ENCODE measurements at regions not wholly inside any gene's neighbourhood (a gene's known extent, or its start where the extent isn't known, plus 50 kb on each side); places are given as distances from the start of the nearest gene placed in this dataset.
A peak's percentile ranks its signal among the peaks of the same experiment; 100 is the strongest.

DNA sequence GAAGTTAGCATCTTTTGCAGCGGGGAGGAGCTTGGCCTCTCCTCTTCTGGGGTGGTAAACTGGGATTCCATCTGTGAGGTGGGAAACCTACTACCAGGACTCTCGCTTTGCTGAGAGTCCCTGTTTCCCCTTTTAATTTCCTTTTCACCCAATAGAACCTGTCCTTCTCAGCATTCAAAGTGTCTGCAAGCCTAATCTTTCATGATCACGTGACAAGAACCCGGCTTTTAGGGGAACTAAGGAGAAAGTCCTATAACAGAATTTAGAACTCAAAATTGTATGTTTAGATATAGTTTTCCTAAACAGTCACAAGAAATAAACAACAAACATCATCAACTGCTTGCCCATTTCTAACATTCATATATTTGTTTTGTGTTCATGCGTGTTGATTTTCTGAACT is 103.6 kb upstream of the CDH19 start:
- no peak overlapping the region for H2BK12ac ChIP-seq (ENCODE audit: low read depth, low read length)
- H4K91ac ChIP-seq (replicated peaks; ENCODE audit: insufficient read length, low read length): no peak overlapping the region
- 90% methylated on average over 5 of the region's 5 CpGs; no CpG with 5 or more reads in 1 of the 2 experiments for WGBS, 2 experiments (ENCODE audit: extremely low coverage in 1 of 2, insufficient coverage in 1 of 2, insufficient read length in 1 of 2, insufficient replicate concordance in 2 of 2, low coverage in 1 of 2, low lambda C conversion rate in 2 of 2, missing lambda C conversion rate in 1 of 2)
- POLR2A ChIA-PET (ENCODE audit: partially characterized antibody): no interaction called here
- H3K14ac ChIP-seq (ENCODE audit: insufficient read length): no peak overlapping the region
- no peak overlapping the region for H3K4ac ChIP-seq (replicated peaks; ENCODE audit: insufficient read length, low read depth, low read length)
- no peak overlapping the region for H3K4me3 ChIP-seq (ENCODE audit: extremely low read depth in 1 of 4, insufficient read depth in 2 of 4, low read depth in 3 of 4, low read length in 4 of 4)
- H2BK120ac ChIP-seq (replicated peaks; ENCODE audit: low read depth, low read length): no peak overlapping the region
- H3K79me1 ChIP-seq (ENCODE audit: low read depth, low read length): no peaks in the 10 kb centered on the region
- no peaks in the 10 kb centered on the region for H3K79me2 ChIP-seq (ENCODE audit: control insufficient read depth in 1 of 2, insufficient read depth in 2 of 2, low read length in 2 of 2)
- no peaks in the 10 kb centered on the region for H3K27me3 ChIP-seq (replicated peaks in 1 of 4; ENCODE audit: control insufficient read depth in 3 of 4, extremely low read depth in 1 of 4, insufficient read depth in 3 of 4, low read length in 3 of 4)
- no peak overlapping the region for H3K9ac ChIP-seq (replicated peaks in 1 of 4; ENCODE audit: extremely low read depth in 1 of 4, low read depth in 3 of 4, low read length in 3 of 4)
- H3K9me3 ChIP-seq (ENCODE audit: insufficient read depth in 2 of 2, low read depth in 1 of 2, low read length in 1 of 2): no peaks in the 10 kb centered on the region
- no peaks in the 10 kb centered on the region for H4K20me1 ChIP-seq (replicated peaks in 1 of 2; ENCODE audit: control insufficient read depth in 1 of 2, insufficient read depth in 2 of 2, low read length in 2 of 2)
- H4K5ac ChIP-seq (ENCODE audit: insufficient read length, low read depth, low read length): no peak overlapping the region
- no peak overlapping the region for H3K27ac ChIP-seq (ENCODE audit: low read depth, low read length)
- no peak overlapping the region for H3K56ac ChIP-seq (replicated peaks; ENCODE audit: insufficient read length, low read depth, low read length)
- H4K8ac ChIP-seq (ENCODE audit: extremely low read depth, insufficient read depth, low read length): no peak overlapping the region
- CTCF ChIA-PET (ENCODE audit: partially characterized antibody): interaction anchor here (1.4 kb wide), 1 partner anchor 11 kb away, joined by 5 read pairs; no protein-coding TSS in a partner anchor
- H3K23ac ChIP-seq (ENCODE audit: insufficient read length): no peak overlapping the region
- no peak for FAIRE-seq
- H3K23me2 ChIP-seq (ENCODE audit: low read depth, low read length): no peaks in the 10 kb centered on the region
- no peak overlapping the region for H2BK5ac ChIP-seq (ENCODE audit: low read depth, low read length)
- no peak overlapping the region for H2AK5ac ChIP-seq (ENCODE audit: low read depth, low read length)
- H2AFZ ChIP-seq (ENCODE audit: low read length): 0 out of 2 replicates have a peak overlapping the region, but pooled peaks have one; percentile 1
- H3K4me1 ChIP-seq (replicated peaks in 1 of 4; ENCODE audit: control insufficient read depth in 3 of 4, insufficient read depth in 4 of 4, low read length in 3 of 4): no peaks in the 10 kb centered on the region
- no peak overlapping the region for H3K18ac ChIP-seq (ENCODE audit: extremely low read depth, low read length)
- H3K36me3 ChIP-seq (ENCODE audit: control insufficient read depth in 2 of 4, insufficient read depth in 4 of 4, low read length in 3 of 4): no peaks in the 10 kb centered on the region
- H2BK15ac ChIP-seq (ENCODE audit: low read length): no peak overlapping the region
- no peak overlapping the region for H3K4me2 ChIP-seq (ENCODE audit: insufficient read depth in 1 of 2, low read depth in 2 of 2, low read length in 2 of 2)
- H2BK20ac ChIP-seq (ENCODE audit: low read length): no peak overlapping the region
- no peak for DNase-seq (ENCODE audit: low read depth in 1 of 2, low spot score in 2 of 2)
- TF ChIP-seq JUND (IDR thresholded peaks at IDR 0.05; ENCODE audit: low read length) (no peak), RFX5 (IDR thresholded peaks at IDR 0.05; ENCODE audit: borderline replicate concordance, low read depth, low read length) (no peak), POLR2A (IDR thresholded peaks at IDR 0.05; ENCODE audit: control extremely low read depth in 1 of 2, low read depth in 2 of 2, low read length in 2 of 2) (no peak), KDM4A (IDR thresholded peaks at IDR 0.05; ENCODE audit: low read depth, low read length, severe bottlenecking) (no peak), TAF1 (IDR thresholded peaks at IDR 0.05; ENCODE audit: low read depth, low read length) (no peak), RNF2 (IDR thresholded peaks at IDR 0.05; ENCODE audit: borderline replicate concordance, low read depth, low read length, missing control alignments, poor library complexity, severe bottlenecking) (no peak), BRCA1 (IDR thresholded peaks at IDR 0.05; ENCODE audit: low read depth, low read length) (no peak), SP4 (IDR thresholded peaks at IDR 0.05; ENCODE audit: low read length) (no peak), HDAC2 (IDR thresholded peaks at IDR 0.05; ENCODE audit: borderline replicate concordance in 1 of 2, low read depth in 2 of 2, low read length in 2 of 2) (no peak), SIRT6 (IDR thresholded peaks at IDR 0.05; ENCODE audit: low read length) (no peak), TCF12 (IDR thresholded peaks at IDR 0.05; ENCODE audit: low read depth, low read length) (no peak), KDM5A (IDR thresholded peaks at IDR 0.05; ENCODE audit: low read length) (no peak), SP2 (IDR thresholded peaks at IDR 0.05; ENCODE audit: low read length) (no peak)
- TF ChIP-seq, protein P1, sequence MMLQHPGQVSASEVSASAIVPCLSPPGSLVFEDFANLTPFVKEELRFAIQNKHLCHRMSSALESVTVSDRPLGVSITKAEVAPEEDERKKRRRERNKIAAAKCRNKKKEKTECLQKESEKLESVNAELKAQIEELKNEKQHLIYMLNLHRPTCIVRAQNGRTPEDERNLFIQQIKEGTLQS (IDR thresholded peaks at IDR 0.05; ENCODE audit: insufficient read depth, low read depth, low read length): no peak
- TF ChIP-seq, protein P2, sequence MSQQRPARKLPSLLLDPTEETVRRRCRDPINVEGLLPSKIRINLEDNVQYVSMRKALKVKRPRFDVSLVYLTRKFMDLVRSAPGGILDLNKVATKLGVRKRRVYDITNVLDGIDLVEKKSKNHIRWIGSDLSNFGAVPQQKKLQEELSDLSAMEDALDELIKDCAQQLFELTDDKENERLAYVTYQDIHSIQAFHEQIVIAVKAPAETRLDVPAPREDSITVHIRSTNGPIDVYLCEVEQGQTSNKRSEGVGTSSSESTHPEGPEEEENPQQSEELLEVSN (IDR thresholded peaks at IDR 0.05): no peak

Data from H1 (cell line).